GM21619 (cell line): ENCODE measurements at regions not wholly inside any gene's neighbourhood (a gene's known extent, or its start where the extent isn't known, plus 50 kb on each side); places are given as distances from the start of the nearest gene placed in this dataset.
"Not testable (repeated sequence)": the region's sequence is repeated elsewhere in the genome, so short reads cannot be mapped to it uniquely, and the experiment has no call there.

Source experiments
- ATAC-seq: cut with Tn5 transposase; IDR thresholded peaks from one replicate; pipeline ENCODE4 v1.9.1; 2021; ENCODE audit not compliant: unreplicated experiment

GRCh38 chr3:135549928-135550494 is 415.5 kb upstream of the PPP2R3A start:
- ATAC-seq = no peak

- no peak for ATAC-seq
Observed at GRCh38 chr3:135556174-135556573, 409.4 kb upstream of the PPP2R3A start.

GRCh38 chr3:135558150-135558783 is 407.3 kb upstream of the PPP2R3A start:
- no peak for ATAC-seq

- ATAC-seq = no peak
Observed at GRCh38 chr3:135558906-135559305, 406.6 kb upstream of the PPP2R3A start.

GRCh38 chr3:135559802-135560201 is 405.7 kb upstream of the PPP2R3A start:
- no peak for ATAC-seq

- ATAC-seq = no peak
Observed at GRCh38 chr3:135560847-135561246, 404.7 kb upstream of the PPP2R3A start.

- no peak for ATAC-seq
Observed at GRCh38 chr3:135564696-135565095, 400.8 kb upstream of the PPP2R3A start.

GRCh38 chr3:135565546-135565945 is 400.0 kb upstream of the PPP2R3A start:
- no peak for ATAC-seq

- no peak for ATAC-seq
Observed at GRCh38 chr3:135567223-135567622, 398.3 kb upstream of the PPP2R3A start.

- ATAC-seq = no peak
Observed at GRCh38 chr3:135576751-135577150, 388.8 kb upstream of the PPP2R3A start.

- ATAC-seq = no peak
Observed at GRCh38 chr3:135581806-135582205, 383.7 kb upstream of the PPP2R3A start.

- no peak for ATAC-seq
Observed at GRCh38 chr3:135582800-135583199, 382.7 kb upstream of the PPP2R3A start.

GRCh38 chr3:135596563-135596962 is 369.0 kb upstream of the PPP2R3A start:
- ATAC-seq = no peak

- ATAC-seq = no peak
Observed at GRCh38 chr3:135597855-135598254, 367.7 kb upstream of the PPP2R3A start.

GRCh38 chr3:135598597-135598996 is 366.9 kb upstream of the PPP2R3A start:
- no peak for ATAC-seq

- ATAC-seq = not testable (repeated sequence)
Observed at GRCh38 chr3:135604512-135604911, 361.0 kb upstream of the PPP2R3A start.

GRCh38 chr3:135618123-135618522 is 347.4 kb upstream of the PPP2R3A start:
- no peak for ATAC-seq

- no peak for ATAC-seq
Observed at GRCh38 chr3:135621184-135621920, 344.2 kb upstream of the PPP2R3A start.

GRCh38 chr3:135622215-135622614 is 343.3 kb upstream of the PPP2R3A start:
- no peak for ATAC-seq

- no peak for ATAC-seq
Observed at GRCh38 chr3:135622656-135623055, 342.9 kb upstream of the PPP2R3A start.

- no peak for ATAC-seq
Observed at GRCh38 chr3:135623558-135623957, 342.0 kb upstream of the PPP2R3A start.

- no peak for ATAC-seq
Observed at GRCh38 chr3:135627057-135627456, 338.5 kb upstream of the PPP2R3A start.
